GM18507 (cell line): ENCODE measurements at regions not wholly inside any gene's neighbourhood (a gene's known extent, or its start where the extent isn't known, plus 50 kb on each side); places are given as distances from the start of the nearest gene placed in this dataset.
"Not testable (repeated sequence)": the region's sequence is repeated elsewhere in the genome, so short reads cannot be mapped to it uniquely, and the experiment has no call there.

Experiments
- DNase-seq: peaks from one replicate; pipeline ENCODE4 v3.0.0; 2011; ENCODE audit warnings: low read depth; ENCODE audit not compliant: insufficient read length; ENCODE audit errors: extremely low spot score
- FAIRE-seq: peaks from 2 replicates; lab custom pipeline; 2011; peaks lifted over from hg19 to GRCh38; lab: Jason Lieb, UNC

- FAIRE-seq (no peak), DNase-seq (no peak)
These were observed 358.5 kb downstream of the TFEC start for GRCh38 chr7:115672024-115672423.

- DNase-seq, result no peak
- FAIRE-seq, result no peak
These were observed 367.9 kb downstream of the TFEC start for GRCh38 chr7:115662676-115663075.

GRCh38 chr7:115662120-115662519 is 368.4 kb downstream of the TFEC start:
- FAIRE-seq, result no peak
- no peak for DNase-seq

- no peak for DNase-seq
- FAIRE-seq, result no peak
These were observed 372.3 kb downstream of the TFEC start for GRCh38 chr7:115658223-115658622.

- DNase-seq (no peak), FAIRE-seq (no peak)
These were observed 376.0 kb downstream of the TFEC start for GRCh38 chr7:115654384-115655214.

- FAIRE-seq (no peak), DNase-seq (no peak)
These were observed 381.1 kb downstream of the TFEC start for GRCh38 chr7:115649429-115649828.

- FAIRE-seq (no peak), DNase-seq (no peak)
These were observed 382.9 kb downstream of the TFEC start for GRCh38 chr7:115647712-115648111.

GRCh38 chr7:115642194-115642593 is 388.4 kb downstream of the TFEC start:
- DNase-seq (no peak), FAIRE-seq (no peak)

GRCh38 chr7:115638853-115639252 is 391.7 kb downstream of the TFEC start:
- no peak for DNase-seq
- FAIRE-seq, result no peak

- no peak for DNase-seq
- no peak for FAIRE-seq
These were observed 393.4 kb downstream of the TFEC start for GRCh38 chr7:115637128-115637527.

GRCh38 chr7:115635876-115636275 is 394.7 kb downstream of the TFEC start:
- no peak for DNase-seq
- FAIRE-seq, result no peak

- no peak for FAIRE-seq
- no peak for DNase-seq
These were observed 395.2 kb downstream of the TFEC start for GRCh38 chr7:115635376-115635775.

GRCh38 chr7:115634633-115635032 is 395.9 kb downstream of the TFEC start:
- DNase-seq (no peak), FAIRE-seq (no peak)

- no peak for DNase-seq
- FAIRE-seq, result no peak
These were observed 397.9 kb downstream of the TFEC start for GRCh38 chr7:115632636-115633035.

GRCh38 chr7:115631782-115632181 is 398.8 kb downstream of the TFEC start:
- FAIRE-seq (no peak), DNase-seq (no peak)

GRCh38 chr7:115630049-115630448 is 400.5 kb downstream of the TFEC start:
- no peak for FAIRE-seq
- DNase-seq, result no peak

- no peak for DNase-seq
- FAIRE-seq, result no peak
These were observed 411.9 kb downstream of the TFEC start for GRCh38 chr7:115618676-115619075.

GRCh38 chr7:115613836-115614235 is 416.7 kb downstream of the TFEC start:
- FAIRE-seq (no peak), DNase-seq (no peak)

GRCh38 chr7:115603416-115603815 is 427.1 kb downstream of the TFEC start:
- FAIRE-seq (no peak), DNase-seq (no peak)

GRCh38 chr7:115600207-115600606 is 430.4 kb downstream of the TFEC start:
- FAIRE-seq (no peak), DNase-seq (no peak)

- not testable (repeated sequence) for DNase-seq, FAIRE-seq
These were observed 431.4 kb downstream of the TFEC start for GRCh38 chr7:115599184-115599583.
